Keratinocyte (primary cell): ENCODE measurements at regions not wholly inside any gene's neighbourhood (a gene's known extent, or its start where the extent isn't known, plus 50 kb on each side); places are given as distances from the start of the nearest gene placed in this dataset.

Experiments used
- DNase-seq: peaks from one replicate; pipeline ENCODE4 v3.0.0-alpha.2; 2011; ENCODE audit warnings: low read depth, missing footprints, low spot score
- FAIRE-seq: peaks from 2 replicates; lab custom pipeline; 2011; peaks lifted over from hg19 to GRCh38; lab: Jason Lieb, UNC
- H2AFZ ChIP-seq: 2 replicates; pipeline ENCODE4 v1.6.0; 2012; ENCODE audit warnings: low read length, control low read depth, inconsistent platforms; ENCODE audit not compliant: control insufficient read depth
- H3K27ac ChIP-seq: 2 replicates; pipeline ENCODE4 v1.5.1; 2011; ENCODE audit warnings: low read length; ENCODE audit not compliant: control insufficient read depth, insufficient read depth
- H3K27me3 ChIP-seq: 3 replicates; pipeline ENCODE4 v1.6.0; 2011; ENCODE audit warnings: low read length; ENCODE audit not compliant: control insufficient read depth, insufficient read depth; ENCODE audit errors: extremely low read depth
- H3K36me3 ChIP-seq, 2 experiments: 2 replicates in 1 of 2; 3 replicates in 1 of 2; pipeline ENCODE4 v1.5.1; 2011; ENCODE audit warnings: low read length in 2 of 2, mild to moderate bottlenecking in 1 of 2; ENCODE audit not compliant: control insufficient read depth in 2 of 2, insufficient read depth in 2 of 2; ENCODE audit errors: extremely low read depth in 1 of 2
- H3K4me1 ChIP-seq: 3 replicates; pipeline ENCODE4 v1.5.1; 2011; ENCODE audit warnings: low read length; ENCODE audit not compliant: control insufficient read depth, insufficient read depth; ENCODE audit errors: extremely low read depth
- H3K4me2 ChIP-seq: 3 replicates; pipeline ENCODE4 v1.6.0; 2011; ENCODE audit warnings: low read depth, low read length; ENCODE audit not compliant: control insufficient read depth, insufficient read depth; ENCODE audit errors: extremely low read depth
- H3K4me3 ChIP-seq, 3 experiments: fragments of 200-600 bp in 1 of 3; sonication (generic) in 1 of 3; 2 replicates in 2 of 3; 3 replicates in 1 of 3; pipeline ENCODE4 v1.5.1; 2011 to 2016; ENCODE audit warnings: low read length in 3 of 3, mild to moderate bottlenecking in 3 of 3, control low read depth in 2 of 3, inconsistent platforms in 1 of 3, low read depth in 1 of 3, mixed read lengths in 1 of 3, mixed run types in 1 of 3, moderate library complexity in 1 of 3; ENCODE audit not compliant: control insufficient read depth in 2 of 3, insufficient read depth in 2 of 3; ENCODE audit errors: extremely low read depth in 1 of 3
- H3K79me2 ChIP-seq: 2 replicates; pipeline ENCODE4 v1.6.0; 2012; ENCODE audit warnings: low read length; ENCODE audit not compliant: control insufficient read depth, insufficient read depth
- H3K9ac ChIP-seq: 3 replicates; pipeline ENCODE4 v1.6.0; 2011; ENCODE audit warnings: low read length; ENCODE audit not compliant: control insufficient read depth, insufficient read depth; ENCODE audit errors: extremely low read depth
- H3K9me1 ChIP-seq: 3 replicates; pipeline ENCODE4 v1.6.0; 2011; ENCODE audit warnings: low read length; ENCODE audit not compliant: control insufficient read depth, insufficient read depth; ENCODE audit errors: extremely low read depth
- H3K9me3 ChIP-seq: 2 replicates; pipeline ENCODE4 v1.5.1; 2012; ENCODE audit warnings: low read depth, low read length; ENCODE audit not compliant: control insufficient read depth
- H4K20me1 ChIP-seq: 3 replicates; pipeline ENCODE4 v1.6.0; 2011; ENCODE audit warnings: low read length; ENCODE audit not compliant: control insufficient read depth, insufficient read depth; ENCODE audit errors: extremely low read depth
- CTCF ChIP-seq, 3 experiments: IDR thresholded peaks in 1 of 3; conservative IDR thresholded peaks in 1 of 3; optimal IDR thresholded peaks in 1 of 3; 2 replicates in 2 of 3; 3 replicates in 1 of 3; pipeline versions ENCODE3 to v1.5.1; 2011; ENCODE audit warnings: low read length in 3 of 3, mild to moderate bottlenecking in 3 of 3, moderate library complexity in 2 of 3, control low read depth in 1 of 3, inconsistent platforms in 1 of 3; ENCODE audit not compliant: insufficient read depth in 2 of 3; ENCODE audit errors: extremely low read depth in 1 of 3
- EZH2 ChIP-seq: IDR thresholded peaks from one replicate; pipeline ENCODE4 v1.6.1; 2012; ENCODE audit warnings: inconsistent platforms, mild to moderate bottlenecking, low read length, moderate library complexity
- dilution Hi-C: fragments of 300-500 bp; cut with MboI; formaldehyde crosslinking; loops from one replicate; pipeline ENCODE4 v1.7.0; 2020; ENCODE audit warnings: low sequenced_read_pairs; ENCODE audit not compliant: extremely low pct_ligation_motif_present

GRCh38 chr12:67879937-67880336 lies 109.3 kb upstream of the IFNG-AS1 start:
- Histone ChIP-seq H3K79me2 (no peaks in the 10 kb centered on the region), H3K4me1 (peaks cover 7% of the 10 kb centered on the region), H3K9me1 (no peaks in the 10 kb centered on the region), H3K27me3 (no peaks in the 10 kb centered on the region), H4K20me1 (no peaks in the 10 kb centered on the region), H2AFZ (no peak overlapping the region), H3K4me2 (no peak overlapping the region), H3K9me3 (no peaks in the 10 kb centered on the region), H3K9ac (no peak overlapping the region), H3K36me3 (no peaks in the 10 kb centered on the region), H3K4me3 (no peak overlapping the region), H3K27ac (no peak overlapping the region)
- dilution Hi-C loops: no loop called here
- FAIRE-seq (no peak), DNase-seq (no peak)
- no peak for TF ChIP-seq EZH2
- TF ChIP-seq CTCF (optimal IDR thresholded peaks at IDR 0.05 in 1 of 3, IDR thresholded peaks at IDR 0.05 in 1 of 3, conservative IDR thresholded peaks at IDR 0.05 in 1 of 3; ENCODE audit: extremely low read depth in 1 of 3, insufficient read depth in 2 of 3, low read length in 3 of 3): no peak

- Histone ChIP-seq H3K4me2 (peak overlapping the region; percentile 31), H2AFZ (no peak overlapping the region), H3K9ac (no peak overlapping the region), H3K4me1 (peaks cover 7% of the 10 kb centered on the region), H3K27me3 (no peaks in the 10 kb centered on the region), H3K27ac (peak overlapping the region; percentile 45), H3K9me3 (no peaks in the 10 kb centered on the region), H3K9me1 (no peaks in the 10 kb centered on the region), H3K4me3 (no peak overlapping the region), H3K36me3 (no peaks in the 10 kb centered on the region), H4K20me1 (no peaks in the 10 kb centered on the region), H3K79me2 (no peaks in the 10 kb centered on the region)
- DNase-seq: peak; percentile 28
- peak; percentile 88 for FAIRE-seq
- no peak for TF ChIP-seq CTCF (optimal IDR thresholded peaks at IDR 0.05 in 1 of 3, IDR thresholded peaks at IDR 0.05 in 1 of 3, conservative IDR thresholded peaks at IDR 0.05 in 1 of 3; ENCODE audit: extremely low read depth in 1 of 3, insufficient read depth in 2 of 3, low read length in 3 of 3)
- no peak for TF ChIP-seq EZH2
- dilution Hi-C loops: no loop called here
These were observed 107.7 kb upstream of the IFNG-AS1 start for GRCh38 chr12:67881565-67881964.
